ENCODE measurements at regions not wholly inside any gene's neighbourhood (a gene's known extent, or its start where the extent isn't known, plus 50 kb on each side); places are given as distances from the start of the nearest gene placed in this dataset.
"Not testable (repeated sequence)": the region's sequence is repeated elsewhere in the genome, so short reads cannot be mapped to it uniquely, and the experiment has no call there.

GRCh38 chr7:125444864-125445263 lies 515.2 kb upstream of the POT1 start:
- DNase-seq: no peak

- no peak for DNase-seq
These were observed 506.6 kb upstream of the POT1 start for GRCh38 chr7:125436220-125436619.

- no peak for DNase-seq
These were observed 501.7 kb upstream of the POT1 start for GRCh38 chr7:125431349-125431748.

- no peak for DNase-seq
These were observed 500.4 kb upstream of the POT1 start for GRCh38 chr7:125430013-125430412.

- DNase-seq: no peak
These were observed 498.1 kb upstream of the POT1 start for GRCh38 chr7:125427676-125428075.

GRCh38 chr7:125425506-125425905 lies 495.9 kb upstream of the POT1 start:
- no peak for DNase-seq

- DNase-seq: no peak
These were observed 495.1 kb upstream of the POT1 start for GRCh38 chr7:125424721-125425120.

- no peak for DNase-seq
These were observed 494.0 kb upstream of the POT1 start for GRCh38 chr7:125423458-125424155.

GRCh38 chr7:125421407-125421806 lies 491.8 kb upstream of the POT1 start:
- DNase-seq: not testable (repeated sequence)

GRCh38 chr7:125412890-125413665 lies 483.5 kb upstream of the POT1 start:
- DNase-seq: no peak

GRCh38 chr7:125409921-125410320 lies 480.3 kb upstream of the POT1 start:
- DNase-seq: no peak

- no peak for DNase-seq
These were observed 476.5 kb upstream of the POT1 start for GRCh38 chr7:125406111-125406510.

- no peak for DNase-seq
These were observed 469.8 kb upstream of the POT1 start for GRCh38 chr7:125399408-125399807.

- no peak for DNase-seq
These were observed 467.0 kb upstream of the POT1 start for GRCh38 chr7:125396466-125397151.

- DNase-seq: no peak
These were observed 462.3 kb upstream of the POT1 start for GRCh38 chr7:125391921-125392320.

- DNase-seq: no peak
These were observed 461.4 kb upstream of the POT1 start for GRCh38 chr7:125390981-125391380.

GRCh38 chr7:125386211-125386610 lies 456.6 kb upstream of the POT1 start:
- DNase-seq: no peak

- no peak for DNase-seq
These were observed 453.7 kb upstream of the POT1 start for GRCh38 chr7:125383324-125383723.

- no peak for DNase-seq
These were observed 452.8 kb upstream of the POT1 start for GRCh38 chr7:125382401-125382800.

- no peak for DNase-seq
These were observed 446.3 kb upstream of the POT1 start for GRCh38 chr7:125375942-125376341.

GRCh38 chr7:125370502-125370901 lies 440.9 kb upstream of the POT1 start:
- DNase-seq: no peak

GRCh38 chr7:125363873-125364272 lies 434.2 kb upstream of the POT1 start:
- DNase-seq: no peak

- no peak for DNase-seq
These were observed 429.0 kb upstream of the POT1 start for GRCh38 chr7:125358551-125359167.
